ENCODE measurements at regions not wholly inside any gene's neighbourhood (a gene's known extent, or its start where the extent isn't known, plus 50 kb on each side); places are given as distances from the start of the nearest gene placed in this dataset.

DNA sequence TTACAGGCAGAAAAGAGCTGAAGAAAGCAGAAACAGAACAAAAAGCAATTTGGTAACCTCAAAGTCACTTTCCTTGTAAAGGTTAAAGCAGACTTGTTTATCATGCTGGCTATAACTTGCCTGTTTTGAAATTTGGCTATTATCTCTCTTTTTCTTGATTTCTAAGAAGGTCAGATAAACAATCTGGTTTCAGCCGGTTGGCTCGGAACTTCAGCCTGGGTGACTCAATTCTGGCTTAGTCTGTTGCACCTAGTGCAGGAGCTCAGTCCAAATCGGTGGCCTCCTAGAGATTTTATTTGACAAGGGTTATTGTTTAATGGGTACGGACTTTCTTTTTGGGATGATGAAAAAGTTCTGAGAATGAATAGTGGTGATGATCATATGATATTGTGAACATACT, 367.1 kb upstream of the B3GAT1 start:
- no peak overlapping the region for H3K4me2 ChIP-seq (ENCODE audit: extremely low read depth, insufficient read depth, low read length)
- no peak overlapping the region for H3K9ac ChIP-seq (ENCODE audit: insufficient read depth, low read length)
- no peak overlapping the region for H3K4me3 ChIP-seq (replicated peaks in 1 of 4; ENCODE audit: control extremely low read depth in 1 of 4, insufficient read depth in 1 of 4, low read depth in 3 of 4, low read length in 4 of 4)
- H4K20me1 ChIP-seq (ENCODE audit: control insufficient read depth, extremely low read depth, insufficient read depth, low read length), result no peaks in the 10 kb centered on the region
- no peaks in the 10 kb centered on the region for H3K4me1 ChIP-seq (ENCODE audit: control insufficient read depth, extremely low read depth, insufficient read depth, low read length)
- TF ChIP-seq EZH2 (IDR thresholded peaks at IDR 0.05; ENCODE audit: low read length, missing control alignments), result no peak
- TF ChIP-seq, protein P1, sequence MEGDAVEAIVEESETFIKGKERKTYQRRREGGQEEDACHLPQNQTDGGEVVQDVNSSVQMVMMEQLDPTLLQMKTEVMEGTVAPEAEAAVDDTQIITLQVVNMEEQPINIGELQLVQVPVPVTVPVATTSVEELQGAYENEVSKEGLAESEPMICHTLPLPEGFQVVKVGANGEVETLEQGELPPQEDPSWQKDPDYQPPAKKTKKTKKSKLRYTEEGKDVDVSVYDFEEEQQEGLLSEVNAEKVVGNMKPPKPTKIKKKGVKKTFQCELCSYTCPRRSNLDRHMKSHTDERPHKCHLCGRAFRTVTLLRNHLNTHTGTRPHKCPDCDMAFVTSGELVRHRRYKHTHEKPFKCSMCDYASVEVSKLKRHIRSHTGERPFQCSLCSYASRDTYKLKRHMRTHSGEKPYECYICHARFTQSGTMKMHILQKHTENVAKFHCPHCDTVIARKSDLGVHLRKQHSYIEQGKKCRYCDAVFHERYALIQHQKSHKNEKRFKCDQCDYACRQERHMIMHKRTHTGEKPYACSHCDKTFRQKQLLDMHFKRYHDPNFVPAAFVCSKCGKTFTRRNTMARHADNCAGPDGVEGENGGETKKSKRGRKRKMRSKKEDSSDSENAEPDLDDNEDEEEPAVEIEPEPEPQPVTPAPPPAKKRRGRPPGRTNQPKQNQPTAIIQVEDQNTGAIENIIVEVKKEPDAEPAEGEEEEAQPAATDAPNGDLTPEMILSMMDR (conservative IDR thresholded peaks at IDR 0.05 in 1 of 2, IDR thresholded peaks at IDR 0.05 in 1 of 2; ENCODE audit: low read depth in 1 of 2, low read length in 2 of 2), result no peak
- no peaks in the 10 kb centered on the region for H3K79me2 ChIP-seq (ENCODE audit: control insufficient read depth, insufficient read depth, low read length)
- no peaks in the 10 kb centered on the region for H3K27me3 ChIP-seq (ENCODE audit: control insufficient read depth, insufficient read depth, low read length)
- H2AFZ ChIP-seq (ENCODE audit: low read length), result no peak overlapping the region
- H3K9me3 ChIP-seq (ENCODE audit: control insufficient read depth, insufficient read depth, low read depth, low read length), result no peaks in the 10 kb centered on the region
- no peaks in the 10 kb centered on the region for H3K36me3 ChIP-seq (ENCODE audit: control insufficient read depth, insufficient read depth, low read length)
- no peak for DNase-seq (ENCODE audit: low read depth in 2 of 2)
- H3K27ac ChIP-seq (ENCODE audit: insufficient read depth, low read length), result no peak overlapping the region

DNA sequence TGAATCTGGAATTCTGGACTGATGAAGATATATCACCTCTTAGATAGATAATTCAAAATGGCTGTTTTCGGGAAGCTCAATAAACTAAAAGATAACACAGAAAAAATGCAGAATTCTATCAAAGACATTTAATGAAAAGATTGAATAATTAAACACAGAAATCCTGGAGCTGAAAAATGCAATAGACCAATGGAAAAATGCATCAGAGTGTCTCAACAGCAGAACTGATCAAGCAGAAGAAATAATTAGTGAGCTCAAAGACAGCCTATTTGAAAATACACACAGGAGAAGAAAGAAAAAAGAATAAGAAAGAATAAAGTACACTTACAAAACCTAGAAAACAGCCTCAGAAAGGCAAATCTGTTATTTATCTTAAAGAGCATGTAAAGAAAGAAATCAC, 356.4 kb upstream of the B3GAT1 start:
- H3K36me3 ChIP-seq (ENCODE audit: control insufficient read depth, insufficient read depth, low read length), result no peaks in the 10 kb centered on the region
- no peak overlapping the region for H3K9ac ChIP-seq (ENCODE audit: insufficient read depth, low read length)
- no peak overlapping the region for H3K27ac ChIP-seq (ENCODE audit: insufficient read depth, low read length)
- no peaks in the 10 kb centered on the region for H3K79me2 ChIP-seq (ENCODE audit: control insufficient read depth, insufficient read depth, low read length)
- no peak overlapping the region for H3K4me2 ChIP-seq (ENCODE audit: extremely low read depth, insufficient read depth, low read length)
- no peaks in the 10 kb centered on the region for H3K9me3 ChIP-seq (ENCODE audit: control insufficient read depth, insufficient read depth, low read depth, low read length)
- no peak overlapping the region for H3K4me3 ChIP-seq (replicated peaks in 1 of 4; ENCODE audit: control extremely low read depth in 1 of 4, insufficient read depth in 1 of 4, low read depth in 3 of 4, low read length in 4 of 4)
- H2AFZ ChIP-seq (ENCODE audit: low read length), result no peak overlapping the region
- no peak for DNase-seq (ENCODE audit: low read depth in 2 of 2)
- H3K27me3 ChIP-seq (ENCODE audit: control insufficient read depth, insufficient read depth, low read length), result no peaks in the 10 kb centered on the region
- no peak for TF ChIP-seq EZH2 (IDR thresholded peaks at IDR 0.05; ENCODE audit: low read length, missing control alignments)
- TF ChIP-seq, protein P1 (conservative IDR thresholded peaks at IDR 0.05 in 1 of 2, IDR thresholded peaks at IDR 0.05 in 1 of 2; ENCODE audit: low read depth in 1 of 2, low read length in 2 of 2), result no peak
- H4K20me1 ChIP-seq (ENCODE audit: control insufficient read depth, extremely low read depth, insufficient read depth, low read length), result no peaks in the 10 kb centered on the region
- H3K4me1 ChIP-seq (ENCODE audit: control insufficient read depth, extremely low read depth, insufficient read depth, low read length), result no peaks in the 10 kb centered on the region

DNA sequence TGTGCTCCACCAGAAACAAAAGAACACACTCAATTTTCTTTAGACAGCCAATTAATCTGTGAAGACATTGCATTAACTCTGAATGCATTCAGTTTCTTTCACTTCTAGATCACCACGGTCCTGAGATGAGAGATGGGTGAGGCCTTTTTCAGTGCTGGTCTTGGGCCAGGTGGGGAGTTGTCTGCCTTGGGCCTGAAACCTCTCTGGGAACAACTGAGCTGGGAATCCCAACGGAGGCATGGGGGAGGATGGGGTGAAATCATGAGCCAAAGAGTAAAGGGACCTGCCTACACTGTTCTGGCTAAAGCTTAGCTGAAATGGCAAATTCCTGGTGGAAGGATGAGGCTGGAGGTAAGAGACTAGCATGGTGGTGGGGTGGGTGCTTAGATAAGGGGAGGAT, 353.5 kb upstream of the B3GAT1 start:
- H3K9ac ChIP-seq (ENCODE audit: insufficient read depth, low read length), result no peak overlapping the region
- no peaks in the 10 kb centered on the region for H3K9me3 ChIP-seq (ENCODE audit: control insufficient read depth, insufficient read depth, low read depth, low read length)
- H3K27ac ChIP-seq (ENCODE audit: insufficient read depth, low read length), result no peak overlapping the region
- H3K36me3 ChIP-seq (ENCODE audit: control insufficient read depth, insufficient read depth, low read length), result no peaks in the 10 kb centered on the region
- no peaks in the 10 kb centered on the region for H3K27me3 ChIP-seq (ENCODE audit: control insufficient read depth, insufficient read depth, low read length)
- H3K79me2 ChIP-seq (ENCODE audit: control insufficient read depth, insufficient read depth, low read length), result no peaks in the 10 kb centered on the region
- no peaks in the 10 kb centered on the region for H4K20me1 ChIP-seq (ENCODE audit: control insufficient read depth, extremely low read depth, insufficient read depth, low read length)
- no peak for TF ChIP-seq EZH2 (IDR thresholded peaks at IDR 0.05; ENCODE audit: low read length, missing control alignments)
- TF ChIP-seq, protein P1 (conservative IDR thresholded peaks at IDR 0.05 in 1 of 2, IDR thresholded peaks at IDR 0.05 in 1 of 2; ENCODE audit: low read depth in 1 of 2, low read length in 2 of 2), result no peak
- no peaks in the 10 kb centered on the region for H3K4me1 ChIP-seq (ENCODE audit: control insufficient read depth, extremely low read depth, insufficient read depth, low read length)
- H2AFZ ChIP-seq (ENCODE audit: low read length), result no peak overlapping the region
- no peak overlapping the region for H3K4me3 ChIP-seq (replicated peaks in 1 of 4; ENCODE audit: control extremely low read depth in 1 of 4, insufficient read depth in 1 of 4, low read depth in 3 of 4, low read length in 4 of 4)
- no peak for DNase-seq (ENCODE audit: low read depth in 2 of 2)
- no peak overlapping the region for H3K4me2 ChIP-seq (ENCODE audit: extremely low read depth, insufficient read depth, low read length)
